NCI-H187 (cell line): ENCODE measurements at regions not wholly inside any gene's neighbourhood (a gene's known extent, or its start where the extent isn't known, plus 50 kb on each side); places are given as distances from the start of the nearest gene placed in this dataset.
"Not testable (repeated sequence)": the region's sequence is repeated elsewhere in the genome, so short reads cannot be mapped to it uniquely, and the experiment has no call there.

ENCODE experiments used
- DNase-seq, 2 experiments: peaks; one replicate each; lab custom pipeline; 2025; lab: John Stamatoyannopoulos, UW

DNA sequence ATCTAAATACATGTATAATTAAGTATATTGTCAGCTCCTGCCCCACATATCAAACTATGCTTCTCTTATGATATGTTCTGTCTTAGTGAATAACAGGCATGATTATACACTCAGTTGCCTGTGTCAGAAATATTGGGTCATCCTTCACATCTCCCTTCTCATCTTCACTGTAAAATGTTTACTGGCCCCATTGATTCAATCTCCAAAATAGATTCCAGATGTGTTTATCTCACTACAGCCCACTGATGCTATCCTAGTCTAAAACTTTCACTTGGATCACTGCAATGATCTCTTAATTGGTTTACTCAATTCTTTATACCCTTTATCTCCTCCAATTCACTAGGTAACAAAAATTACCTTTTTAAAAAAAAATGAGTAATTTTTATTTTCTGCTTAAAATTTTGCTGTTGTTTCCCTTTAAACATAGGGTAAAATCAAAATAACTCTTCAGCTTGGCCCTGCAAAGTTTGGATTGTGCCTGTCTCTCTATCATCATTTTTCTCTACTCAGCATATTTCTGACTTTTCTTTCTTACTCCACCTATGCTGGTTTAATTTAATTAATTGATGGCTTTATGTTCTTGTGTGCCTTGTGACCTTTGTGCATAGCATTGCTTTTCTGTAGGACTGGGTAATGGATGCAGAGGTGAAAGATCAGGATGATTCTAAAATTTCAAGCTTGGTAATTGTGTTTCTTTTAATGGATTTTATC lies 233.9 kb upstream of the FOXP2 start:
- DNase-seq = no peak

DNA sequence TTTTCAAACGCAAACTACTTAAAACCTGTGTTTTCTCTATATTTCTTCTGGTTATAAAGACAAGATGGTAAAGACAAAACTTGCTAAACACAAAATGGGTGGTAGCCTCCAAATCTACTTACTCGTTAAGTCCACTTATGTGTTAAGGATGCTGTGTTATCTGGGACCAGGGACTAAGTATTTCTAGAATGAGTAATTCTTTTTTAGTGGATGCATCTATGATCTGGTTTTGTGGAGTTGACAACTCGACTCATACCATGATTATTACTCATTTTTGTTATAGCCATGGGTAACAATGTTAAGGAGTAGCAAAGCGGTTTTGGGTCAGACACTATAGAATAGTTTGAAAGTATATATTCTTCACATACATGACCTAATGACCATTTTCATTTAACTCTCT lies 239.5 kb upstream of the FOXP2 start:
- no peak for DNase-seq

DNA sequence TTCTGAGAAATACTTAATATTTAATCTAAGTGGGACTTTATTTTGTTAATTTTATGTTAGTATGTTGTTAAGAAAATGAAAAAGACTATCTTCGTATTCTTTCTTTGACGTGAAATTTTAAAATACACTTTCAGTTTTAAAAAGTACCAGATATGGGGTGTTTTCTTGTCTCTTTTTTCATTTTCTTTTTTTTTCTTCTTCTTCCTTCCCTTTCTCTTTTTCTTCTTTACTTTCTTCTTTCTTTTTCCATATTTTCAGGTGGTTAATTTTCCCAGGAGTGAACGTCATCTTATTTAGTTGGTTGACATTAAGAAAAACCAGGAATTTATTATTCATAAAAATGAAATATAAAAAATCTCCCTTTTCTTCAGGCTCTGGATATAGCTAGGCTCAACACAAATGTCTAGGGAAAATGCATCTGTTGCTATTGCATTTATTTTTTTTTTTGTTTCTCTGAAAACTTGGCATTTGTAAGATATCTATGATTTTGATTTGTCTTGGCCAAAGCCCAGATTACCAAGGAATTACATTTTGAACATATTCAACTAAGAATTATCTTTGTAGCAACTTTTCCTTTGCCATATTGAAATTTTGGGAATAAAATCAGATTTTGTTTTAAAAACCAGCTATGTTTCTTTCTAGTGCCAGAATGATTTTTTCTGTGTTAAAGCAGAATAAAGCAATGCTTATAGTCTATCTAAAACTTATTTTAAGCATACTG lies 241.3 kb upstream of the FOXP2 start:
- no peak for DNase-seq

DNA sequence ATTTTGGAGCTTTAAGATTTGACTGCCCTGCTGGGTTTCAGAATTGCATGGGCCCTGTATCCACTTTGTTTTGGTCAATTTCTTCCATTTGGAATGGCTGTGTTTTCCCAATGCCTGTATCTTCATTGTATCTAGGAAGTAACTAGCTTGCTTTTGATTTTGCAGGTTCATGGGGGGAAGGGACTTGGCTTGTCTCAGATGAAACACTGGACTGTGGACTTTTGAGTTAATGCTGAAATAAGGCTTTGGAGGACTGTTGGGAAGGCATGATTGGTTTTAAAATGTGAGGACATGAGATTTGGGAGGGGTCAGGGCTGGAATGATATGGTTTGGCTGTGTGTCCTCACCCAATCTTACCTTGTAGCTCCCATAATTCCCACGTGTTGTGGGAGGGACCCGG lies 245.2 kb upstream of the FOXP2 start:
- DNase-seq = not testable (repeated sequence)

DNA sequence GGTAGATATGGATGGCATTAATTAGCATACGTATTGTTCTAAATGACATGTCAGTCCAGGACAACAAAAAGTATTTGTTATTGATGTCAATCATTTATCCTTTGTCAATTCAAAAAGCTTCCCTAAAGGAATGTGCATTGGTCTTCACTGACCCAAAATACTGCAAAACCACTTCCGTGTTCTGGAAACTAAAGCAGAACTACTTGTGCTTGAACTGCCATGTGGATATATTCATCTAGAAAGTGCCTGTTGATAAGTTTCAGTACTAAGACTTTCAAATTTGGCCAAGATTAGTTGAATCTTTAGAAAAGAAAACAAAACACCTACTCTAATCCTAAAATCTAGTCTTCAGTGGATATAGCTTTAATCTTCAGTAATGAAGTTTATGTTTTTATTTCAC lies 242.1 kb upstream of the PPP1R3A start:
- no peak for DNase-seq

DNA sequence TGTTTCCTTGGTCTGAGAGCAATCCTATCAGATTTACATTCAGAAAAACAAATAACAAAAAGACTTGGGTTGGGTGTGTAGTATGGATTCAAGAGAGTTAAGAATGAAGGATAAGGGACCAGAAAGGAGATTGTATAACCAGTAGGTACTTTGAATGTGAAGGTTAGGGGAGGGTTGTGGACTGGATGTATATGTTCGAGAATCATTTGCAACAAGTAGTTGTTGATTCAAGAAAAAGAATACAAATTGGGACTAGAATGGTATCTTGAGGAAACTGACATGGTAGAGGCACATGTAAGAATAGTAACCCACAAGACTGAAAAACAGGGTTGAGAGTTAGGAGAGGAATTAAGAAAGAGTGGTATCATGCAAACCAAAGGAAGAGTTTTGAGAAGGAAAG lies 240.0 kb upstream of the PPP1R3A start:
- DNase-seq = no peak

DNA sequence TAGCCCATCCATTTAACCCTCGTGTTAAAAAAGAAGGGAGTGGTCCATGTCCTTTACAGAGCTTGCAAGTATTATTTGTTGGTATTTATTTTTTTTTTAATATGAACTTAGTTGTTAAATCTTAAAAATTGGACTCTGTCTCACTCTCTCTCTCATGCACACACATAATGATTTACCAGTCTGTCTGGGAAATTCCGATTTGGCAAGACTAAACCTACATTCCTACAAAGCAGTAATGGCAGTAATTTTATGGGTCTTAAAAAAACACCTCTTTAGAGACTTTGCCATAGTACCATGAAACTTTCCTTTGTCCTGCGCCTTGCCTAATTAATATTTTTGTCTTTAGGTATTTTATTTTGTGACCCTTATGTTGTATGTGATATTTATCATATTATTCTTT lies 239.5 kb upstream of the PPP1R3A start:
- no peak for DNase-seq

DNA sequence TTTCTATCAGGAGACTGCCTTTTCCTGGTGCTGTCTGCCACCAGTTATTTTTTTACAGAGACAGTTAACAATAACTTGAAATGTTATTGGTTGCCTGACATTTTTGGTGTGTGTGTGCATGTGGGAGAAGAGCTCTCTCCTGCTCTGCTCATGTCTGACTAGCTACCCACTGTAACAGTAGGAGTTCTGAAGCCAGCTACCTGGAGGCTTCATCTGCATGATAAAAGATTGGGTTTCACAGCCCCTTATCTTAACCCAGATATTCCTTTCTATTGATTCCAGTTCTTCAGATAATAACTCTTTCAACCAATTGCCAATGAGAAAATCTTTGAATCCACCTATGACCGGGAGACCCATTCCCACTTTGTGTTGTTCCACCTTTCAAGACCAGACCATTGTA lies 237.4 kb upstream of the PPP1R3A start:
- no peak for DNase-seq

DNA sequence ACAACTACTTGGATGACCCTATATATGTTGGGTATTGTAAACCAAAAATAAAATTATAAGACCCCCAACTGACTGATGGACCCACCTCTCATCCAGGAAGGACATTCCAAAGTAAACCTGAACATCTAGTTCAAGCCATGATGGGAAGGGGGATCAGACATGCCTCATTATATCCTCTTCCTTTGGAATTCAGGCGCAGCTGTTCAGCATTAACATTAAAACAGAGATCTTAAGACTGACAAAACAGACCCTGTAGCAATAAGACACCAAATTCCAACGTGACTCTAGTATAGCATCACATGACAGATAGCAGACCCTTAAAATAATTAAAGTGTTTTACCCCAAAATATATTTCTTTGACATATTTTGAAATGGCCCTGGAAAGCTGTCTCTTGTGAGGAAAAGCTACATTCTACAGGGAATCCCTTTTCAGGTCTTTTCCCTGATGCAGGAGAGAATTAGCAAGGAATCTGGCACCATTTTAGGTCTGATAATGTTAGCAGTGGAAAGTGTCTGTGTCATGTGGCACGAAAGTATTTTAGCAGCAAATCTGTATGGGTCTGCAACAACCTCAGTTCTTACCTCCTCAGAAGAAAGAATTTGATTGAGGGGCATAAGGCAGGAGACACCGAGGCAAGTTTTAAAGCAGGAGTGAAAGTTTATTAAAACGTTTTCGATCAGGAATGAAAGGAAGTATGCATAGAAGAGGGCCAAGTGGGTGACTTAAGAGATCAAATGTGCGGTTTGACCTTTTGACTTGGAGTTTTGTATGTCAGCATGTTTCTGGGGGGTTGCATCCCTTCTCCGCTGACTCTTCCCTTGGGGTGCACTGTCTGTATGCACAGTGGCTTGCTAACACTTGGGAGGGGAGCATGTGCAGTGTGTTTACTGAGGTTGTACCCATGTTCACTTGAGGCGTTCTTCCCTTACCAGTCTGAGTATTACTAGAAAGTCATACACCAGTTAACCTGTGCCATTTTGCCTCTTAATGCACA lies 236.6 kb upstream of the PPP1R3A start:
- DNase-seq = no peak

DNA sequence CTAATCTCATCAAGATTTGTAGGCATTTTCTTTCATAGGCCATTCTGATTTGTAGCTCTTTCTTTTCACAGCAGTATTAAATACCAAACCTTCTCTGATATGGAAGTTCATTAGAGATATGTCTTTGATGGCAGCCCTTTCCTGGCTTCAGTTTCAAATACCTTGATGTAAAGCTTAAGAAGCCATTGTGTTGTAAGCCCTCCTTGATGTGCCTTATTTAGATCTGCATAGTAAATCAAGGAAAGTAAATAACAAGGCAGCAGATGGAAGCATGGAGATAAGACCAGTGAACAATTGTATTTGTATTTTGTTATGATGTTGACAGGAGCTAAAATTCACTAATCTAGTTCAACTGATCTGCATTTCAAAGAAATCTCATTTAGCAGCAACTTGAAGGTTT lies 234.9 kb upstream of the PPP1R3A start:
- DNase-seq = no peak

DNA sequence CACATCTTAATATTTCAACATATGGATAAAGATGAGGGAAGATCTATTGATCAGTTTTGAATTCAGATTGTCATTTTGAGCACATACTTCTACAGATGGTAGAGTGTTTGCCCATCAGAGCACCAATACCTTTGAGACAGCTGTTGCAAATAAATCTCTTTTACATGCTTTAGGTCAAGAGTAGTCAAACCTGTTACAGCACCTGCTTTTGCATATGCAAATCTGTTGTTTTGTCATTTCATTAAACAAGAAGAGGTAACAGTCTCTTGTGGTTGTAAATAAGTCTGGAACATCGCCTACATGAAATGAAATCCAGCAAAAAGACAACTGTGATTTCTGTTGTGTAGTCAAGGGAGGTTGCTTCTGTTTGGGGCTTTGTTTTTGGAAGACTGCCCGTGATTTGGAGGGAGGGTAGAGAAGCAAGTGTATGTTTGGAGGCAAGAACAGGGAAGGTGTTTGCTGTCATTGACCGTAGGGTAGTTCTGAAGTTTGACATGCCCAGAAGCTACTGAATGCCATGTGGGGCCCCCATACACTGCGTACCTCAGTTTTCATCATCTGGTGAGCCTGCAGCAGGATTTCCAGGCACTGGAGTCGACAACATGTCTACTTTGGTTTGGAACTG lies 233.6 kb upstream of the PPP1R3A start:
- no peak for DNase-seq

DNA sequence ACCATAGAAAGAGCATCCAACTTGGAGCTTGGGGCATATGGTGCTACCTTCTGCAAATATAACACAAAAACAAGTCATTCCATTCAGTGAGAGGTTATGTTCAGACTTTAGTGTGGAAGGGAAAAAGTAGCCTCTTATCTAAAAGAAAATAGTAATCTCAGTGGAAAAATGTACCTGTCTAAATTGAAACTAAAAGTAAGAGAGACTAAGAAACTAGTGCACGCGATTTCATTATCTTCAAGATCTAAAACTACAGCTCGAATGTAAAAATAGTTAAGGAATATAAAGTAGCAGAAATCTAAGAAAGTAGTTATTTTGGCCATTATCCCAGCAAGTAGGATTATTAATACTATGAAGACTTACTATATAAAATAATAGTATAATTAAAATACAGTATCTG lies 233.0 kb upstream of the PPP1R3A start:
- DNase-seq = no peak

DNA sequence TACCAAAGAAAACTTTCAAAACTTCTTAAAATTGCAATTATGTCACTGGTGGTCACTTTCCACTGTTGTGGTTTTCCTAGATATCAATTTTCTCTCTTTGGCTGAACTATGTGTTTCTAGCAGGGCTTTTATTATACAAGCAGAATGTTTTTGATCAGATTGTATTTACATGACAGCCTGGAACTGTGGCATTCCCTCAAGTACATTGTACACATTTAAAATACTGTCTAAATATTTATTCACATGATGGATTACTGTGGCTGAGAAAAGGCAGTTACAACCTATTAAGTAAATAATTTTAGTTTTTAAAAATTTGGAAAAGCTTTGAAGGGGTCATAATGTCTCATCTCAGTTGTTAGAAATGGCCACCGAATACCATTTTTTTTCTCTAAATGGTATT lies 231.9 kb upstream of the PPP1R3A start:
- DNase-seq = no peak

DNA sequence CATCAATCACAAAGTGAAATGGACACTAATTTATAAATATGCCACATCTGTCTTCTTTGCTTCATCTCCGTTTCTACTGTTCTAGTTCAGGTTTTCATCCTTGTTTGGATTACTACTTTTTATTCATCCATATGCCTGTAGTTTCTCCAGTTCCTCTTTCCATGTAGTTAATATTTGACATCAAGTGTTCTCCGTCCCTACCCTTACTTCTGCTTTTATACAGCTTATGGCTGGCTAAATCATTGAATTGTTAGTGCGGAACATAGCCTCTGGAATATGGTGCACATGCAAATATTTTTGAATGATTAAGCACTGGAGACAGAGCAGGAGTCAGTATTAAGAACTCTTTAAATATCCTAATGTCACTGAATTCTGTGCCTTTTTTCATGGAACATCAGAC lies 230.0 kb upstream of the PPP1R3A start:
- no peak for DNase-seq

DNA sequence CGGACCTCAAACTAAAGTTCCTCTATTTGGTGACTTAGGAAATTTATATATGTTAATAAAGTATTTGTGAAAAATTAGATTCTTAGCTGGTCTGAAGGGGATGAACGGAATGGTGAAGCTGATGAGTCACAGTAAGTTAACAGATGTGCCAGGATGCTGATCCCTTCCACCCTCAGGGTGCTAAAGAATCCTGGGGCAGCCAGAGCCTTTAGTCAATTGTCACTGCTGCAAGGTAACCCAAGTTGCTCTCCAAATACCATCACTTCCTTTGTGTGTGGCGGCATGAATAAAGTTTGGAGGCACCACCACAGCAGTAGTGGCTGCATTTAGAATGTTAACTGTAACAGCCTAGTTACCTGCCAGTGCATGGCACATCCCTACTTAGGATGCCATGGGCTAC lies 222.6 kb upstream of the PPP1R3A start:
- no peak for DNase-seq

DNA sequence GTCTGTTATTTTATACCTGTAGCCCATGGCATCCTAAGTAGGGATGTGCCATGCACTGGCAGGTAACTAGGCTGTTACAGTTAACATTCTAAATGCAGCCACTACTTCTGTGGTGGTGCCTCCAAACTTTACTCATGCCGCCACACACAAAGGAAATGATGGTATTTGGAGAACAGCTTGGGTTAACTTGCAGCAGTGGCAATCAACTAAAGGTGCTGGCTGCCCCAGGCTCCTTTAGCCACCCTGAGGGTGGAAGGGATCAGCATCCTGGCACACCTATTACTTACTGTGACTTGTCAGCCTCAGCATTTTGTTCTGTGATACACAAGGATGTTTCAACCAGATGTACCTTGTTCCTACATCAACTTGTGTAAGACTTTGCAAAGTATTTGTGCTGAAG lies 221.8 kb upstream of the PPP1R3A start:
- no peak for DNase-seq

DNA sequence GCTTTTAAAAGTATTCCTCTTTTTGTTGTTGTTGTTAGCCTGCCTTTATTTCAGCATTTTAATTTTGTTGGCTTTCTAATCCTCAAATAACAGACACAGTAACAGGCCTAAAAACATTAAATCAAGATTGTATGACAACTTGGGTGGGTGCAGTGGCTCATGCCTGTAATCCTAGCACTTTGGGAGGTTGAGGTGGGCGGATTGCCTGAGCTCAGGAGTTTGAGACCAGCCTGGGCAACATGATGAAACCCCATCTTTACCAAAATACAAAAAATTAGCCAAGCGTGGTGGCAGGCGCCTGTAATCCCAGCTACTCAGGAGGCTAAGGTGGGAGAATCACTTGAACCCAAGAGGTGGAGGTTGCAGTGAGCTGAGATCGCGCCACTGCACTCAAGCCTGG lies 220.9 kb upstream of the PPP1R3A start:
- not testable (repeated sequence) for DNase-seq

DNA sequence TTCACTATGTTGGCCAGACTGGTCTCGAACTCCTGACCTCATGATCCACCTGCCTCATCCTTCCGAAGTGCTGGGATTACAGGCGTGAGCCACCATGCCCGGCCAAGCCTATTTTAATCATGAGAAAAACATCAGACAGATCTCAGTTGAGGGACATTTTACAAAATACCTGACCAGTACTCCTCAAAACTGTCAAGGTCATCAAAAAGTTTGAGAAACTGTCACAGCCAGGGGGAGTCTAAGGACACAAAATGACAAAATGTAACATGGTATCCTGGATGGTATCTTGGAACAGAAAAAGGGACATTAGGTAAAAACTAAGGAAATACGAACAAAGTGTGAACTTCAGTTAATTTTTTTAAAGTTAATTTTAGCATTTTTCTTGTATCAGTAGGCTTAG lies 219.8 kb upstream of the PPP1R3A start:
- DNase-seq = no peak

DNA sequence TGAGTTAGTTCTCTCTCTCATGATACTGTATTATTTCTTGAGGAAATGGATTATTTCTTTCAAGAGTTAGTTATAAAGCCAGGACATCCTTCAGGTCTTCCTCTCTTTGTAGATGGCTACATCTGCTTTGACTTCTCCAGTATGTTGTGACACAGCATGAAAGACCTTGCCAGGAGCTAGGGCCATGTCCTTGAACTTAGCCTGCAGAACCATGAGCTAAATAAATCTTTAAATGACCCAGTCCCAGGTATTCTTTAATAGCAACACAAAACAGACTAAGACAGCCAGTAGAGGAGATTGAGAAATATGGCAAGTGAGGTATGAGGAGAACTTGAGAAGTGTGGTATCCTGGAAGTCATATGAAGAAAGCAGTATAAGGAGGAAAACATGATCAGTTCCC lies 214.9 kb upstream of the PPP1R3A start:
- no peak for DNase-seq

DNA sequence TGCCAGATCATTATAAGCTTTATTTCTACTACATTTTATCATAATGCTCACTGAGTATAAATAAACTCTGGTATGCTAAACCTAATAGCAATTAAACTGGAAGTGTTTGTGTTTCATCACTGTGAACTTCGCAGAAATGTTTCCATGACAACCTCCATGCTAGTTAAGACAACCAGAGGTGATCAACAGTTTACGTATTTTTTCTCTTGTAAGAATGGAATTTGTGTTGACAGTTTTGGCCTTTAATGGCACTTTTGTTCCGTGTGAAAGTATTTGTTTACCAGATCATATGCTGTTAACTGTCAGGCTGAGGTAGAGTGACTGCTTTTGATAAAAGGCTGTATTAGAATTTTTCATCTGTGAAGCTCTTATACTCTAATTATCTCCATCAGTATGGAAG lies 212.1 kb upstream of the PPP1R3A start:
- DNase-seq = no peak

DNA sequence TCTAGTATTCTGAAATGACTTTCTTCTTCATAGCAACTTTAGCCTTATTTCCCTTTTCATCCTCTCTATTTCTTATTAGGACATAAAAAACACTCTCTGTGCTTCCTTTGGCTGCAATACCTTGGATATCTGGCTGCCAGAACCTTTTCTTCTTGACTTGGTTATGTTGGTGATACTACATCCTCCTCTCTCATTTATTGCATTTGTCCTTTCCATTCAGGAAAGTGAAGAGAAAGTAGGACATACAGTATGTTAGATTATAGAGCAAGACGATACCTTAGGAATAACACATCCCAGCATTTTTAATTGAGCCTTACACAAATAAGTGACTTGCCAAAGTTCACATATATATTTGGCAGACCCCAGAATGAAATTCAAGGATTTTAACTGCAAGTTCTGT lies 210.1 kb upstream of the PPP1R3A start:
- DNase-seq = no peak

DNA sequence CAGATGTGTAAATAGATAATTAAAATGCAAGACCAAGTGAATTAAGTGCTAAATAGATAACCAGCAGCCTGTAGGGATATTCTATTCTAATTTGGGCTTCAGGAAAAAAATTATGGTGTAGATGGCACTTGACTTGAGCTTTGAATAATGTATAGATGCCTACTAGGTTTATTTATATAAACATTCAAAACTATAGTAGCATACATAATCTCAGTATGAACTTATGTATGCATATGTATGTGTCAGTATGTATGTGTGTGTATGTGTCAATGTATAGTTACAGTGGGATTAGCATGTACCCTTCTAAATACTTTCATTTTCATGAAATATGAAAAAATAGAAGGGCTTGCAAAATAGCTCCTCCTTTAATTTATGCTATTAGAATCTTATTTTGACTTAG lies 207.3 kb upstream of the PPP1R3A start:
- DNase-seq = no peak
